Occipital lobe (tissue), 1 donor: ENCODE measurements at regions not wholly inside any gene's neighbourhood (a gene's known extent, or its start where the extent isn't known, plus 50 kb on each side); places are given as distances from the start of the nearest gene placed in this dataset.
"Not testable (repeated sequence)": the region's sequence is repeated elsewhere in the genome, so short reads cannot be mapped to it uniquely, and the experiment has no call there.

Experiments
- DNase-seq: peaks from one replicate; lab custom pipeline; 2025; lab: John Stamatoyannopoulos, UW

DNA sequence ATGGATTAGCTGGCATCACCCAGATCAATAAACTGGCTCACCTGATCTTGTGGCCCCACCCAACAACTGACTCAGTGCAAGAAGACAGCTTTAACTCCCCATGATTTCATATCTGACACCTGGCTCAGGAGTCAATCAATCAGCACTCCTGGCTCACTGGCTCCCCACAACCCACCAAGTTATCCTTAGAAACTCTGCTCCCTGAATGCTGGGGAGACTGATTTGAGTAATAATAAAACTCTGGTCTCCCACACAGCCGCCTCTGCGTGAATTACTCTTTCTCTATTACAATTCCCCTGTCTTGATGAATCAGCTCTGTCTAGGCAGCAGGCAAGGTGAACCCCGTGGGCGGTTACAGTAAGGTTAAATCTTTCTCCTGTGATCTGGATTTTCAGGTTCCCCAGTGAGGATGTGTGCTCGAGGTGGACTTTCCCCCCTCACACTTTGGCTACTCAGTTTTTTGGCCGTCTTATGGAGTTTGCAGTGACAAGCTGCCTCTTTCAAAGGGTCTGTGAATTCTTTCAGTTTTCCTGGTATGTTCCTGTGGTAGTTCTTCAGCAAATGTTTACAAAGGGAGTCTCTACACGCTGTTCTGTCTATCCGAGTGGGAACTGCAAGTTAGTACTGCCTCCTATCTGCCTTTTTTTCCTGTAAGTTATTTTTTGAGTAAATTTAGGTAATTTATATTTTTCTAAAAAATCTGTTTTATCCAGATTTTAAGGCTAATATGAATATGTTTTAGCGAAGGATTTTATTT, 500.2 kb upstream of the NUDT12 start:
- DNase-seq: no peak

DNA sequence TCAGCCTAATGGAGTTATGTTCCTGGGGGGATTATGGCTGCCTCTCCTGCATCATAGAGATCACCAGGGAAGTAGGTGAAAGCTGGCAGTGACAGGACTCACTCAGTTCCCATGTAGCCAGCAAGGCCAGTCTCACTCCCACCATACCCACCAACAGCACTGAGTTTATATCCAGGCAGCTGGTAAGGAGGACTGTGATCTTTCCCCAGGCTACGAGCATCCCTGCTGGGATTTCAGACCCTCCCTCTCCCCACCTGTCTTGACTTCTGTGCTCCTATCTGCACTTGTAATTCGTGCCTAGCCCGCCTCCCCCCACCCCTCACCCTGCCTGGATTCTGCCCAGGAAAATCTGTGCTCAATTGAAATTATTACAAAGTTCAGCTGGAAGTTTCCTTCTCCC, 499.1 kb upstream of the NUDT12 start:
- DNase-seq: no peak

DNA sequence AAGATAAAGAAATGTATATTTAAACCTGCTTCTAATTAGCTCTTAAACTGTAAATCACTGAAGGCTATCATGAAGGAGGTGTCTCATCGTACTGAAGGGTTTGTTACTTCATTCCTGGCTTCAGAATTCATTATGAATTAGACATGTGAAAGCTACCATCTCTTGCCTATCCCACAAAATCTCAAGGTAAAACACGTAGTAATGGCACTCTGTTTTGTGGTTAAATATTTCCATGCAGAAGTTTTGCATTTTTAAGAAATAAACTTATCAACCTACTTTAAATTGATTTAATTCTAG, 490.7 kb upstream of the NUDT12 start:
- DNase-seq: no peak

GRCh38 chr5:104052558-104053352, 490.2 kb upstream of the NUDT12 start:
- DNase-seq: no peak

DNA sequence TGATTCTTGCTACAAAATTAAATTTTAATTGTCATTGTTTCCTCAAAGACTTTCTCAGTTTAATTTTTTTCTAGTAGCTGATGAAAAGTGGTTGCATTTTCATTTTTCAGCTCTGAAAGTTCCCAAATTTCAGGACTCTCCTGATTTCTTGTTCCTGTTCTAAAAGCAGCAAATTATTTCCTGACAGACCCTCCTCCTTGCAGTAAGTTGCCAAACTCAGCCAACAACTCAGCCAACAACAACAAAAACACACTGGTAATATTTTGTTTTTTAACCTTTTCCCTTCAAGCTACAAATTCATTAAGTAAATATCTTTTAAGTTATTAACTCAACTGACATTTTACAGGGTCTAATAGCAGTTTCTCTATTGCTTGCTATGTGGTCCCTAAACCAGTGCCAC, 487.8 kb upstream of the NUDT12 start:
- DNase-seq: no peak

DNA sequence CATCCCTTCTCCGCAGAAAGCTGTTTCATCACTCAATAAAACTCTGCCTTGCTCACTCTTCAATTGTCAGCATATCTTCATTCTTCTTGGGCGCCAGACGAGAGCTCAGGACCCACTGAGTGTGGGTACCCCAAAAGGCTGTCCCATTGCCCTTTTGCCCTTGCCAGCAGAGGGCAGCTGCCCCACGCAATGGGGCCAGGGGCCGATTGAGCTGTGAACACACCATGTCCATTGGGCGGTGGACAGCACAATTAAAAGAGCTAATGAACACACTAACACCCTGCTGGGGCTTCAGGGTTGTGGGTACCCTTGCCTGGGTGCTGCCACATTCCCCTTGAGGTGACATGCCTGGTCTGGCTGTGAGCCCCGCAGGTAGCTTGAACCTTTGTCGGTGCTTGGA, 487.2 kb upstream of the NUDT12 start:
- DNase-seq: no peak

DNA sequence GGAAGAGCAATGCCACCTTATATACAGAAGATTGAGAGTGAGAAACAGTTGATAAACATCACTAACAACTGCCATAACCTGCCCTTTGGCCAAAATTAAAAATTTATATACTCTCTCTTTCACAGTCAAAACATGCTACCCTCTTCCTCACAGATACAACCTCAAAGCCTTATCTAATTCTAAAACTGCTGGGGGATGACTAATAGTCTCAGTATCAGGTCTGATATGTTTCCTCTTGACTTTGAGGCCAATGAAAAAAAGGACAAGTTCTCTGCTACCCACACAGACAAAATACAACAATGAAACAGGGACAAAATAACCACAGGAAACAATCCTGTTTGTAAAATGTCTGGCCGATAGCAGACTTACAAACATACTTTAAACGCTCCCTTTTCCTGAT, 485.6 kb upstream of the NUDT12 start:
- DNase-seq: no peak

DNA sequence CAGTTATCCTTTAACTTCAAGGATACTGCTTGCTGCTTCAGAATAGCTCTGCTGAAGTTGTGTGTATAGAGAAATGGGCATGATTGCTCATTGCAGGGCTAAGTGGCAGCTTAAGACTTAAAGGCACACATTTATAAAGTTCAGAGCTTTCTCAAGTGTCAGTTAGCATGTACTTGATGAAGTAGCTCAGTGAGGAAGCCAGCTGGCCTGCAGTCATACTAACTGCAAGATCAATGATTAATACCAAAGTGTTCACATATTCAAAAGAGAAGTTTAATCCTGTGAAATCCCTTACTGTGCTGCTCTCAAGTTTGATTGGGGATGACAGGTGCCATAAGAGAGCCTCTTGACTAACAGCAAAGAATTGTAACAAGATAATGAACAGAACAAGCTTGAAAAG, 483.4 kb upstream of the NUDT12 start:
- no peak for DNase-seq

DNA sequence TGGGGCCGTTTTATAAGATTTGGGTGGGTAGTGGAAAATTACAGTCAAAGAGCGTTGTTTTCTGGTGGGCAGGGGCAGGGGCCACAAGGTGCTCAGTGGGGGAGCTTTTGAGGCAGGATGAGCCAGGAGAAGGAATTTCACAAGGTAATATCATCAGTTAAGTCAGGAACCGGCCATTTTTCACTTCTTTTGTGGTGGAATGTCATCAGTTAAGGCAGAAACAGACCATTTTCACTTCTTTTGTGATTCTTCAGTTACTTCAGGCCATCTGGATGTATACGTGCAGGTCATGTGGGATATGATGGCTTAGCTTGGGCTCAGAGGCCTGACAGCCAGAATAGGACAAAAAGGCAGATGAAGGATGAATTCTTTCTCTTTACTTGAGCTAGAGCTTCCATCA, 477.3 kb upstream of the NUDT12 start:
- not testable (repeated sequence) for DNase-seq

DNA sequence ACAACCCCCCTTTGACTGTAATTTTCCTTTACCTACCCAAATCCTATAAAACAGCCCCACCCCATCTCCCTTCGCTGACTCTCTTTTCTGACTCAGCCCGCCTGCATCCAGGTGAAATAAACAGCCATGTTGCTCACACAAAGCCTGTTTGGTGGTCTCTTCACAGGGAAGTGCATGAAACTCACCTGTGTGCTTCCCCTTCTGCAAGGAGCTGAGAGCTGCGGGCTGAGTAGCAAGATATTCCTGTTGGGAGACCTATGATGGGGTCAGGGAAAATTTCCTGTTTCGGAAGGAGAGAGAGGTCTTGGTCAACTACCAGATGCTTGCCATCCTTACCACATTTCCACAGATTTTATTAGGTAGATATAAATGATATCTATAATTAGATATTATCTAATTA, 474.5 kb upstream of the NUDT12 start:
- DNase-seq: not testable (repeated sequence)

- DNase-seq: not testable (repeated sequence)
Measured at GRCh38 chr5:104033186-104033585, 470.6 kb upstream of the NUDT12 start.

- DNase-seq: no peak
Measured at GRCh38 chr5:104024538-104024937, 461.9 kb upstream of the NUDT12 start.

DNA sequence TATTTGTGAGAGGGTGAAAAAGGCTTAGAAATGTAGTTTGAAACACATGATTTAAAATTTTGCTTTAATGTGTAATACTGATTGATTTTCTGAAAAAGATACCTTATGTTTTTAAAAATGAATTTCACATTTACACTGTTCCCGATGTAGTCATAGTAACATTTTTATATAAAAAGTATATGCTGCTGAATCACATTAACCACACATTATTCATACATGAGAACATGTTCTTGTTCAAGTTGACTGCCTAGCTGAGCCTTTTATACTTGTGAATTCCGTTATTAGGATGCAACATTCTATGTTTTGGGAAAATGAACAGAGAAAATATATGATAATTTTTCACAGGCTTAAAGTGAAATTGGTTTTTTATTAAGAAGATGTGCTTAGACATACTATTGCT, 461.1 kb upstream of the NUDT12 start:
- no peak for DNase-seq

DNA sequence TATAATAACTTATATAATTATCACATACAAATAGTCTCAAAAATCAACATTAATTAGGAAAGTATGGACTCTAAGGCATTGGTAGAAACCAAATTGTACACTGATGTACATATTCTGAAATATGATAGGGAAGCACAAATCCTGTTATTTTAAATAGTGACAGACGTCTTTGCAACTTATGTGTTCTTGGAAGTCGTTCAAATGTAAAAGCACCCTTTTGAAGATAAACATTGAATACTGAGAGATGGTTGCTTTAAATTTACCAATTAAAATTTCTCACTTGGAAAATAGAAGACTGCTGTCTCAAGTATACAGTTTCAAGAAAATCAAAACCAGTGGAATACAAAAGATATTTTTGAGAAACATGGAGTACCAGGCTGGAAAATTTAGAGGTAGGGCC, 457.4 kb upstream of the NUDT12 start:
- DNase-seq: no peak

DNA sequence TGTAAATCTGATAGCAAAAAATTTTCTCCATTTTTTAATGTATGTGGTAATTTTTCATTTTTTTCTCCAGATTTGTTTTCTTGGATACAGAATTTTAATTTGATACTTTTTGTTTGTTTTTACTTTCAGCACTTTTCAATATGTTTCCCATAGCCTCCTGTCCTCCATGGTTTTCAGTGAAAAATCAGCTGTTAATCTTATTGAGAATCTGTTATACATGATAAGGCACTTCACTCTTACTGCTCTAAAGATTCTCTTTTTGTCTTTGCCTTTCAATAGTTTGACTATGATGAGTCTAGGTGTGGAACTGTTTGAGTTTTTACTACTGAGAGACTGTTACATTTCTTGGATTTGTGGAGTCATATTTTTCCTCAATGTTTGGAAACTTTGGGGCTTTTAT, 455.7 kb upstream of the NUDT12 start:
- DNase-seq: no peak

DNA sequence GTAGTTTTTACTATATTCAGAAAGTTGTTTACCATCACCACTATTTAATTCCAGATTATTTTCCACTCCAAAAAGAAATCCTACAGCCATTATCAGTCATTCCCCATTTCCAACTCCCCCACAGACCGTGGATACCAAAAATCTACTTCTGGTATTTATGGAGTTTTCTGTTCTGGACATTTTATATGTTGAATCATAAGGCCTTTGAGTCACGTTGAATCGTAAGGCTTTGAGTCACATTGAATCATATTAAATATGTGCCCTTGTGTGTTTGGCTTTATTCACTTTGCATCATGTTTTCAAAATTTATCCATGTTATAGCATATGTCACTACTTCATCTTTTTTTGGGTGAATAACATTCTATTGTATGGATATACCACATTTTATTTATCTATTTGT, 454.1 kb upstream of the NUDT12 start:
- DNase-seq: no peak

DNA sequence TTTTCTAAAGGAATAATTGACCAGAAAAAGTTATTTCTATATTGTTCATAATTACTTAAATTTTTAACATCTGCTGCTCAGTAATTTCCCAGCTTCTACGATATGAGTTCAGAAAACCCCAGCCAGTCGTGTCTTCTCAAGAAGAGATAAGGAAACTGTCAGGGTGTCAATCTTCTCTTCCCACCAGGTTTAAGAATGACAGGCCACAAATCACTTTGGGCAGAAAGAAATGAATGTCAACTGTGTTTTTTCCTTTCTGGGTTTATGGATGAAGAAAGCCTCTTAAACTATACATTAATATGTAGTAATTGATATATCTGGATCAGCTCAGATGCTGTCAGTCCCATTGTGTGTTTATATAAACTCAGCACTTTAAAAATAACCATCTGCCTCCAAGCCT, 453.2 kb upstream of the NUDT12 start:
- no peak for DNase-seq

DNA sequence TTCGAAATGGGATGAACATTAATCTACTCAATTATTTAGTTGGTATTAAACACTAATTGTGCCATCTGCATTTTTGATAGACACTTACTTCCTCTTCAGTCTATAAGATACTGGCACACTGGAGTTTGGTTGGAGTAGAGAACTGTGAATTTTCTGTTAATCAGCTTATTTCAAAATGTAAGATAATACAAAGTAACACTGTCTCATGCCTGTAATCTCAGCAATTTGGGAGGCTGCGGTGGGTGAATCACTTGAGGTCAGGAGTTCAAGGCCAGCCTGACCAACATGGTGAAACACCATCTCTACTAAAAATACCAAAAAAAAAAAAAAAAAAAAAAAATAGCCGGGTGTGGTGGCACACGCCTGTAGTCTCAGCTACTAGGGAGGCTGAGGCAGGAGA, 440.2 kb upstream of the NUDT12 start:
- DNase-seq: not testable (repeated sequence)

GRCh38 chr5:104001136-104001535, 438.5 kb upstream of the NUDT12 start:
- DNase-seq: no peak

DNA sequence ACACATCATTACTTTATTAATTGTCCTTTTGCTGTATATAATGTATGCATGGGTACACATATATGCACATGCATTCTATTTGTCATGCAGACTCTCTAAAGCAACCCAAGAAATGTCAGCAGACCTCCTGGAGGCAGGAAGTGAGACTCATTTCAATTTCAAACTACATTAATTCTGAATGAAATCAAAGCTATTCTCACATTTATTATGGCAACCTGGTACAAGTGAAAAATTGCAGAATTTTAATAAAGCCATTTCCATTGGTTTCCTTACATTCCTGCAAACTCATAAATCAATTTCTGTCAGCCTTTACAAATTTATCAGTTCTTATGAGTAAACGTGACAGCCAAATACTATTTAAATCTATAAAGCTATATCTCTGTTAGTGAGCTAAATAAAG, 430.4 kb upstream of the NUDT12 start:
- DNase-seq: no peak

GRCh38 chr5:103990064-103990463, 427.5 kb upstream of the NUDT12 start:
- no peak for DNase-seq

GRCh38 chr5:103981592-103981991, 419.0 kb upstream of the NUDT12 start:
- no peak for DNase-seq

DNA sequence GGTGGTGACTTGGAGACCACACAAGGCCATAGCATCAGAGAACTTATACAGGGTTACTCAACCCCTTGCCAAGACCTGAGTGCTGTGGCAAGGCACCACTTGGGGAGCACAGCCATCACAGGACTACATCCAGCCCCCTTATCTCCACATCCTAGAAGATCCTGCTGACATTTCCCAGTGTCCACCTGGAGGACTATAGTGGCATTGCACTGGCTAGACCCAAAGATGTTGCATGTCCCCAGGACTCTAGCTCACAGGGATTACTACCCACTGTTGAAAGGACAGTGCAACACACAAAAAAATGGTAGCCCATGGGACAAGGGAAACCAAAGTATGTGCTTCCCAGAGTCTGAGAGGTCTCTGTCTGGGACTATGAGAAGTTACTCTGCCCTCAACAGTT, 411.1 kb upstream of the NUDT12 start:
- DNase-seq: no peak
